Activated naive CD8-positive, alpha-beta T cell treated with anti-CD3 and anti-CD28 coated beads, Interleukin-2, amount 50 U/mL, for 16 hours (primary cell): ENCODE measurements at regions not wholly inside any gene's neighbourhood (a gene's known extent, or its start where the extent isn't known, plus 50 kb on each side); places are given as distances from the start of the nearest gene placed in this dataset.

Experiments used
- DNase-seq: peaks from one replicate; pipeline ENCODE4 v3.0.0-alpha.2; 2020; ENCODE audit warnings: low read depth, low spot score

DNA sequence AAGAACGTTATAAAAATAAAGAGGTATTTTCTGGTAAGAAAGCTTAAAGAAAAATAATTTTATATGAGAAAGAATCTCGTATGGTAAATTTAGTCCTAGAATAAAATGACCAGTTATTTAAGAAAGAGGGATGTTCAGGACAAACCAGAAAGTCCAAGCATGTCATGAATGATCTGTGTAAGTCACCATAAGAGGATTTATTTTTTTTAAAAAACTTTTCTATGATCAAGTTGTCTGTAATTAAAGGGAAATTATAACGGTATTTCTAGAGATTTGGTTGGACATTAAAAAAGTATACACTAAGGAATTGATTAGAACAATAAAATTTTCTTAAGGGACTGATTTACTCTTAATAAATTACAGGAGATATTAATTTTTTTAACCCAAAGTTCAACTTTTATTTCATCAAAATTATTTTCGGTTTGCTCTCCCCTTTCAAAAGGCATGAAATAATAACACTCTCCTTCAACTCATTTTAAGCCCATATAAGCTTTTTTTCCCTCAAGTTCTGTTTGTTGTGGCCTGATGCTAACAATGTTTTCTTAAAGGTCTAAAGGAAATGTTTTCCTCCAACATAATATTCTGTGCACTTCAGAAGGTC is 49.9 kb upstream of the CPSF6 start:
- DNase-seq: no peak
